HepG2 (cell line): ENCODE measurements at regions not wholly inside any gene's neighbourhood (a gene's known extent, or its start where the extent isn't known, plus 50 kb on each side); places are given as distances from the start of the nearest gene placed in this dataset.

Experiments
- CBX1 ChIP-seq: IDR thresholded peaks from one replicate; pipeline ENCODE4 v1.6.1; 2016; ENCODE audit warnings: antibody characterized with exemption, low read depth
- EHMT2 ChIP-seq: fragments of 200-600 bp; sonication (generic); IDR thresholded peaks from 2 replicates; pipeline ENCODE4 v1.7.0; 2017; ENCODE audit warnings: antibody characterized with exemption, low read depth, low read length, borderline replicate concordance
- HOXA7 ChIP-seq: sonication (generic); formaldehyde crosslinking; IDR thresholded peaks from 2 replicates; pipeline ENCODE4 v1.8.1; 2022; ENCODE audit warnings: mild to moderate bottlenecking, missing genetic modification reagents, moderate library complexity
- LCORL ChIP-seq, 2 experiments: fragments of 450-650 bp in 1 of 2; sonication (generic) in 1 of 2; formaldehyde crosslinking in 1 of 2; IDR thresholded peaks; 2 replicates each; pipeline versions ENCODE4 v1.5.0 to v1.6.1; 2017 to 2020; ENCODE audit warnings: antibody characterized with exemption in 1 of 2, missing genetic modification reagents in 1 of 2
- POLR2G ChIP-seq: fragments of 200-400 bp; formaldehyde crosslinking; IDR thresholded peaks from 2 replicates; pipeline ENCODE4 v1.6.1; 2018; ENCODE audit warnings: mild to moderate bottlenecking, low read depth, low read length, moderate library complexity
- REPIN1 ChIP-seq: sonication (generic); formaldehyde crosslinking; IDR thresholded peaks from 2 replicates; pipeline ENCODE4 v1.8.0; 2022; ENCODE audit warnings: missing genetic modification reagents, low read depth, mild to moderate bottlenecking, borderline replicate concordance
- SALL1 ChIP-seq: sonication (generic); formaldehyde crosslinking; IDR thresholded peaks from 2 replicates; pipeline ENCODE4 v1.8.0; 2022; ENCODE audit warnings: mild to moderate bottlenecking, missing genetic modification reagents
- SP5 ChIP-seq: IDR thresholded peaks from 2 replicates; pipeline ENCODE4 v1.6.1; 2016; ENCODE audit warnings: low read depth, borderline replicate concordance
- ZMAT3 ChIP-seq: sonication (generic); formaldehyde crosslinking; conservative IDR thresholded peaks from 2 replicates; pipeline ENCODE4 v1.7.0; 2021; ENCODE audit warnings: missing genetic modification reagents
- ZNF558 ChIP-seq: sonication (generic); formaldehyde crosslinking; IDR thresholded peaks from 2 replicates; pipeline ENCODE4 v1.9.0; 2022; ENCODE audit warnings: mild to moderate bottlenecking, missing genetic modification reagents, borderline replicate concordance
- ZNF615 ChIP-seq: sonication (generic); formaldehyde crosslinking; IDR thresholded peaks from 2 replicates; pipeline ENCODE4 v1.5.0; 2020; ENCODE audit warnings: mild to moderate bottlenecking, missing genetic modification reagents, borderline replicate concordance
- ZNF746 ChIP-seq: sonication (generic); formaldehyde crosslinking; IDR thresholded peaks from 2 replicates; pipeline ENCODE4 v1.8.0; 2022; ENCODE audit warnings: mild to moderate bottlenecking, missing genetic modification reagents
- ZNF776 ChIP-seq: sonication (generic); formaldehyde crosslinking; IDR thresholded peaks from 2 replicates; pipeline ENCODE4 v1.4.0; 2020; ENCODE audit warnings: mild to moderate bottlenecking, missing genetic modification reagents
- TF ChIP-seq, protein P1 (sequence below): sonication (generic); formaldehyde crosslinking; IDR thresholded peaks from 2 replicates; pipeline ENCODE4 v1.8.0; 2022; ENCODE audit warnings: missing genetic modification reagents, mild to moderate bottlenecking, inconsistent platforms, borderline replicate concordance
- TF ChIP-seq, protein P2 (sequence below): sonication (generic); formaldehyde crosslinking; IDR thresholded peaks from 2 replicates; pipeline ENCODE4 v1.4.0; 2020; ENCODE audit warnings: missing genetic modification reagents
- TF ChIP-seq, protein P3 (sequence below): IDR thresholded peaks from 2 replicates; pipeline ENCODE4 v1.6.1; 2018; ENCODE audit warnings: missing genetic modification reagents
- TF ChIP-seq, protein P4 (sequence below): sonication (generic); formaldehyde crosslinking; IDR thresholded peaks from 2 replicates; pipeline ENCODE4 v1.8.0; 2022; ENCODE audit warnings: mild to moderate bottlenecking, missing genetic modification reagents, moderate library complexity

DNA sequence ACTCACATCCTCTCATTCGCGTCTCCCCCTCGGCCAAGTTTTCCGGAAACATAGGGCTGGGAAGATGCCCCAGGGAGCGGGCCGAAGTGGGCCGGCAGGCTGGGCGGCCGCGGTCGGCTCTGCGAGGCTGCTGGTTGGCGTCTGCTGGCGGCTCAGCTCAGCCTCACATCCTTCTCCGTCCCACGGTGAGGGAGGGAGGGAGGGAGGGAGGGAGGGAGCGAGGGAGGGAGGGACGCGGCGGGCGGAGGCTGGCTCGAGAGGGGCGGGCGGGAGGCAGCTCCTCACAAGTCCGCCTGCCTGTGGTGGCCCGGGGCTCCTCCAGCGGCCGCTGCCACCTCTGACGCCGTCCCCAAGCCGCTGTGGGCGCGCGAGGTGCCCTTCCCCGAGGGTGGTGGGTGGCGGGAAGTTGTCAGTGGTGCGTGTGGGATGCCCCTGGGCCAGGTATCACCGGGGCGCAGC is 93.8 kb downstream of the RFLNA start (continued):
- TF ChIP-seq, protein P1, sequence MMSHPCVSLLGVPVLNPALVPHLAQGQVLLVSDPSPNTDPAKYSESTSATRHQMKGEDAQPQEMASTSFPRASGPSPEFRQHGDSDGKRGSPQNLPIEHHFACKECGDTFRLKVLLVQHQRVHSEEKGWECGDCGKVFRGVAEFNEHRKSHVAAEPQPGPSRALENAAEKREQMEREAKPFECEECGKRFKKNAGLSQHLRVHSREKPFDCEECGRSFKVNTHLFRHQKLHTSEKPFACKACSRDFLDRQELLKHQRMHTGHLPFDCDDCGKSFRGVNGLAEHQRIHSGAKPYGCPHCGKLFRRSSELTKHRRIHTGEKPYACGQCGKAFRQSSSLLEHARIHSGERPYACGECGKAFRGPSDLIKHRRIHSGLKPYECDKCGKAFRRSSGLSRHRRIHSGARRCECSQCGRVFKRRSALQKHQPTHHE = 0 out of 2 replicates have a peak, but pooled peaks have one; percentile 43
- TF ChIP-seq ZNF558 (CRISPR knock-in tag) (0 out of 2 replicates have a peak, but pooled peaks have one; percentile 13), REPIN1 (CRISPR knock-in tag) (no peak), HOXA7 (CRISPR knock-in tag) (0 out of 2 replicates have a peak, but pooled peaks have one; percentile 7), EHMT2 (no peak), ZNF615 (CRISPR knock-in tag) (no peak), SALL1 (CRISPR knock-in tag) (peak; percentile 37; the same call in 1 of the 2 replicates), ZNF776 (CRISPR knock-in tag) (no peak), POLR2G (peak; percentile 46), CBX1 (peak; percentile 18), SP5 (CRISPR knock-in tag) (no peak), ZNF746 (peak; percentile 98; the same call in 1 of the 2 replicates), LCORL (IDR thresholded peaks at IDR 0.05) (no peak), LCORL (CRISPR knock-in tag; IDR thresholded peaks at IDR 0.05) (peak; percentile 66; the same call in 1 of the 2 replicates), ZMAT3 (CRISPR knock-in tag) (0 out of 2 replicates have a peak, but pooled peaks have one; percentile 63)
- TF ChIP-seq, protein P2, sequence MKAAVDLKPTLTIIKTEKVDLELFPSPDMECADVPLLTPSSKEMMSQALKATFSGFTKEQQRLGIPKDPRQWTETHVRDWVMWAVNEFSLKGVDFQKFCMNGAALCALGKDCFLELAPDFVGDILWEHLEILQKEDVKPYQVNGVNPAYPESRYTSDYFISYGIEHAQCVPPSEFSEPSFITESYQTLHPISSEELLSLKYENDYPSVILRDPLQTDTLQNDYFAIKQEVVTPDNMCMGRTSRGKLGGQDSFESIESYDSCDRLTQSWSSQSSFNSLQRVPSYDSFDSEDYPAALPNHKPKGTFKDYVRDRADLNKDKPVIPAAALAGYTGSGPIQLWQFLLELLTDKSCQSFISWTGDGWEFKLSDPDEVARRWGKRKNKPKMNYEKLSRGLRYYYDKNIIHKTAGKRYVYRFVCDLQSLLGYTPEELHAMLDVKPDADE (CRISPR knock-in tag) = 0 out of 2 replicates have a peak, but pooled peaks have one; percentile 31
- TF ChIP-seq, protein P3, sequence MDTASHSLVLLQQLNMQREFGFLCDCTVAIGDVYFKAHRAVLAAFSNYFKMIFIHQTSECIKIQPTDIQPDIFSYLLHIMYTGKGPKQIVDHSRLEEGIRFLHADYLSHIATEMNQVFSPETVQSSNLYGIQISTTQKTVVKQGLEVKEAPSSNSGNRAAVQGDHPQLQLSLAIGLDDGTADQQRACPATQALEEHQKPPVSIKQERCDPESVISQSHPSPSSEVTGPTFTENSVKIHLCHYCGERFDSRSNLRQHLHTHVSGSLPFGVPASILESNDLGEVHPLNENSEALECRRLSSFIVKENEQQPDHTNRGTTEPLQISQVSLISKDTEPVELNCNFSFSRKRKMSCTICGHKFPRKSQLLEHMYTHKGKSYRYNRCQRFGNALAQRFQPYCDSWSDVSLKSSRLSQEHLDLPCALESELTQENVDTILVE (CRISPR knock-in tag) = no peak
- TF ChIP-seq, protein P4, sequence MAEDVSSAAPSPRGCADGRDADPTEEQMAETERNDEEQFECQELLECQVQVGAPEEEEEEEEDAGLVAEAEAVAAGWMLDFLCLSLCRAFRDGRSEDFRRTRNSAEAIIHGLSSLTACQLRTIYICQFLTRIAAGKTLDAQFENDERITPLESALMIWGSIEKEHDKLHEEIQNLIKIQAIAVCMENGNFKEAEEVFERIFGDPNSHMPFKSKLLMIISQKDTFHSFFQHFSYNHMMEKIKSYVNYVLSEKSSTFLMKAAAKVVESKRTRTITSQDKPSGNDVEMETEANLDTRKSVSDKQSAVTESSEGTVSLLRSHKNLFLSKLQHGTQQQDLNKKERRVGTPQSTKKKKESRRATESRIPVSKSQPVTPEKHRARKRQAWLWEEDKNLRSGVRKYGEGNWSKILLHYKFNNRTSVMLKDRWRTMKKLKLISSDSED (CRISPR knock-in tag) = no peak
- TF ChIP-seq, all 625 proteins: peak for 44
